Ascending aorta (tissue), 2 donors: ENCODE measurements at regions not wholly inside any gene's neighbourhood (a gene's known extent, or its start where the extent isn't known, plus 50 kb on each side); places are given as distances from the start of the nearest gene placed in this dataset.
"Not testable (repeated sequence)": the region's sequence is repeated elsewhere in the genome, so short reads cannot be mapped to it uniquely, and the experiment has no call there.

Experiments used
- DNase-seq, 2 donors: peaks; one replicate each; pipeline ENCODE4 v3.0.0-alpha.2; 2019; ENCODE audit warnings: low spot score in 2 of 2
- H3K27ac ChIP-seq, 2 donors: fragments of 200-600 bp; sonication (generic); one replicate each; pipeline ENCODE4 v1.5.1; 2016 to 2017; ENCODE audit warnings: mild to moderate bottlenecking in 1 of 2
- H3K27me3 ChIP-seq: fragments of 200-600 bp; sonication (generic); one replicate; pipeline ENCODE4 v1.5.1; 2017
- H3K36me3 ChIP-seq, 2 donors: fragments of 200-600 bp; sonication (generic); one replicate each; pipeline ENCODE4 v1.5.1; 2016
- H3K4me1 ChIP-seq, 2 donors: fragments of 200-600 bp; sonication (generic); one replicate each; pipeline ENCODE4 v1.5.1; 2016 to 2017; ENCODE audit warnings: mild to moderate bottlenecking in 1 of 2
- H3K4me3 ChIP-seq, 2 donors: fragments of 200-600 bp; sonication (generic); one replicate each; pipeline ENCODE4 v1.5.1; 2016 to 2017; ENCODE audit warnings: mild to moderate bottlenecking in 1 of 2
- H3K9me3 ChIP-seq, 2 donors: fragments of 200-600 bp; sonication (generic); one replicate each; pipeline ENCODE4 v1.5.1; 2016
- intact Hi-C: fragments of 100-400 bp; cut with DNase I; formaldehyde crosslinking; loops from one replicate; pipeline ENCODE4 v1.15.1; 2023
- TF ChIP-seq, protein P1 (sequence below), 3 experiments: fragments of 200-600 bp in 2 of 3; fragments of 450-650 bp in 1 of 3; sonication (generic) in 2 of 3; IDR thresholded peaks; one replicate each; pipeline ENCODE4 v1.5.1; 2016 to 2019; ENCODE audit warnings: antibody characterized with exemption in 3 of 3, mild to moderate bottlenecking in 1 of 3, moderate library complexity in 1 of 3

DNA sequence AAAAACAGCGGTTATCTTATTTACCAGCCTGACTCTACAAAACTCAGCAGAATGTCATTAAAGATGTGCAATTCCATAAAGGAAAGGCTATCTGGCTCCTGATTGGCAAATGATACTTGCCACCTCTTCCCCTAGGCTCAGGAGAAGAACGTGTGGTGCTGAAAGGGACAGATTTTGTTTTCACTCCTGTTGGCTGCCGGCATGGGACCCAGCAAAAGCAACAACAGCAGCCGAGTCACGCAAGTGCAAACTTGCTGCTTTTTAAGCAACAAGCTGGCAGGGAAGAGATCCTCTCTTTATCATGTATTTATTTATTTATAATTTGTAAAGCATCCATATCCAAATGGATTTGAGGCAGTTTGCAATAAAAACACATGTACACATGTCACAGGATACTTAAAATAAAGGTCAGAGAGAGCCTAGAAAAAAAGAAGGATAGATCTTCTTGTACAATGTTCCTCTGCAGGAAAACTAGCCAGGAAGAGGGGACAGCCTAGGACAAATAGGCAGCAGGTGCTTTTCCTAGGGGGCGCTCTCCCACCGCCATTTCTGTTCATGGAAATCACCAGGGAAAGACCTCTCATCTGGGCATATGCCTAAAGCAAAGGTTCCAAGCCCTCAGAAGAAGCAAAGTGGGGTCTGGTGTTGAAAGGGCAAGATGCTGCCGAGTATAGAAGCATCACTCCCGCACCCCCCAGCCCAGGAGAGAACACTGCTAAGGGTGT, 799.3 kb downstream of the BCL11A start:
- TF ChIP-seq, protein P1, sequence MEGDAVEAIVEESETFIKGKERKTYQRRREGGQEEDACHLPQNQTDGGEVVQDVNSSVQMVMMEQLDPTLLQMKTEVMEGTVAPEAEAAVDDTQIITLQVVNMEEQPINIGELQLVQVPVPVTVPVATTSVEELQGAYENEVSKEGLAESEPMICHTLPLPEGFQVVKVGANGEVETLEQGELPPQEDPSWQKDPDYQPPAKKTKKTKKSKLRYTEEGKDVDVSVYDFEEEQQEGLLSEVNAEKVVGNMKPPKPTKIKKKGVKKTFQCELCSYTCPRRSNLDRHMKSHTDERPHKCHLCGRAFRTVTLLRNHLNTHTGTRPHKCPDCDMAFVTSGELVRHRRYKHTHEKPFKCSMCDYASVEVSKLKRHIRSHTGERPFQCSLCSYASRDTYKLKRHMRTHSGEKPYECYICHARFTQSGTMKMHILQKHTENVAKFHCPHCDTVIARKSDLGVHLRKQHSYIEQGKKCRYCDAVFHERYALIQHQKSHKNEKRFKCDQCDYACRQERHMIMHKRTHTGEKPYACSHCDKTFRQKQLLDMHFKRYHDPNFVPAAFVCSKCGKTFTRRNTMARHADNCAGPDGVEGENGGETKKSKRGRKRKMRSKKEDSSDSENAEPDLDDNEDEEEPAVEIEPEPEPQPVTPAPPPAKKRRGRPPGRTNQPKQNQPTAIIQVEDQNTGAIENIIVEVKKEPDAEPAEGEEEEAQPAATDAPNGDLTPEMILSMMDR (IDR thresholded peaks at IDR 0.05): no peak
- intact Hi-C loops: no loop called here
- no peaks in the 10 kb centered on the region for H3K9me3 ChIP-seq

GRCh38 chr2:59752512-59752911, 800.9 kb downstream of the BCL11A start:
- no peak overlapping the region for H3K27ac ChIP-seq
- H3K4me3 ChIP-seq: no peak overlapping the region
- TF ChIP-seq, protein P1 (IDR thresholded peaks at IDR 0.05): no peak
- no peaks in the 10 kb centered on the region for H3K4me1 ChIP-seq
- H3K36me3 ChIP-seq: no peaks in the 10 kb centered on the region
- intact Hi-C loops: no loop called here
- DNase-seq: no peak
- no peaks in the 10 kb centered on the region for H3K9me3 ChIP-seq
- H3K27me3 ChIP-seq: no peaks in the 10 kb centered on the region

More for the DNA sequence above, 799.3 kb downstream of the BCL11A start:
- DNase-seq: no peak
- no peaks in the 10 kb centered on the region for H3K27me3 ChIP-seq
- no peak overlapping the region for H3K4me3 ChIP-seq
- H3K4me1 ChIP-seq: no peaks in the 10 kb centered on the region
- H3K36me3 ChIP-seq: no peaks in the 10 kb centered on the region
- no peak overlapping the region for H3K27ac ChIP-seq

- H3K27ac ChIP-seq: no peak overlapping the region
- no peaks in the 10 kb centered on the region for H3K4me1 ChIP-seq
- TF ChIP-seq, protein P1 (IDR thresholded peaks at IDR 0.05): no peak
- no peaks in the 10 kb centered on the region for H3K27me3 ChIP-seq
- DNase-seq: no peak
- H3K36me3 ChIP-seq: no peaks in the 10 kb centered on the region
- intact Hi-C loops: no loop called here
- H3K4me3 ChIP-seq: no peak overlapping the region
- H3K9me3 ChIP-seq: no peaks in the 10 kb centered on the region
Measured at GRCh38 chr2:59752071-59752470, 801.4 kb downstream of the BCL11A start.

DNA sequence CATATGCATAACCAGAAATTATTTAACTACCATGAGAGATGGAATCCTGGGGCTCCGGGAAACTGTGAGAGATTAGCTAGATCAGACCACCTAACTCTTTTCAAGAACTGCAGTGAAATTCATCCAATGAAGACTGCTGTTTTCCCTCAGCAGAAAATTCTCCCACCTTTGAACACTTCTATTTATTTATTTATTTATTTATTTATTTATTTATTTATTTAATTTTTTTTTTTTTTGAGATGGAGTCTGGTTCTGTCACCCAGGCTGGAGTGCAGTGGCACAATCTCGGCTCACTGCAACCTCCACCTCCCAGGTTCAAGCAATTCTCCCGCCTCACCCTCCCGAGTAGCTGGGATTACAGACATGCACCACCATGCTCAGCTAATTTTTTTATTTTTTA, 802.2 kb downstream of the BCL11A start:
- H3K4me3 ChIP-seq, H3K4me1 ChIP-seq, DNase-seq, H3K27me3 ChIP-seq, H3K9me3 ChIP-seq, intact Hi-C loops, H3K36me3 ChIP-seq, H3K27ac ChIP-seq: not testable (repeated sequence)

- TF ChIP-seq, protein P1 (IDR thresholded peaks at IDR 0.05): no peak
- no peaks in the 10 kb centered on the region for H3K27me3 ChIP-seq
- no peaks in the 10 kb centered on the region for H3K9me3 ChIP-seq
- DNase-seq: no peak
- intact Hi-C loops: no loop called here
- H3K36me3 ChIP-seq: no peaks in the 10 kb centered on the region
- no peak overlapping the region for H3K4me3 ChIP-seq
- no peaks in the 10 kb centered on the region for H3K4me1 ChIP-seq
- H3K27ac ChIP-seq: no peak overlapping the region
Measured at GRCh38 chr2:59746291-59746690, 807.2 kb downstream of the BCL11A start.

GRCh38 chr2:59745085-59745484, 808.4 kb downstream of the BCL11A start:
- Histone ChIP-seq H3K9me3 (no peaks in the 10 kb centered on the region), H3K4me3 (no peak overlapping the region), H3K36me3 (no peaks in the 10 kb centered on the region), H3K27me3 (no peaks in the 10 kb centered on the region), H3K27ac (no peak overlapping the region), H3K4me1 (no peaks in the 10 kb centered on the region)
- TF ChIP-seq, protein P1 (IDR thresholded peaks at IDR 0.05): no peak
- no peak for DNase-seq
- intact Hi-C loops: no loop called here
